ENCODE measurements at regions not wholly inside any gene's neighbourhood (a gene's known extent, or its start where the extent isn't known, plus 50 kb on each side); places are given as distances from the start of the nearest gene placed in this dataset.

- intact Hi-C loops (cut with micrococcal nuclease), result no loop called here
- DNase-seq (ENCODE audit: low read depth, low spot score), result peak; percentile 93
- peak overlapping the region; percentile 93 for H2AFZ ChIP-seq (ENCODE audit: low read depth, low read length, poor library complexity, severe bottlenecking)
- no peak for TF ChIP-seq CTCF (IDR thresholded peaks at IDR 0.05 in 2 of 3, conservative IDR thresholded peaks at IDR 0.05 in 1 of 3; ENCODE audit: borderline replicate concordance in 1 of 3, insufficient read depth in 1 of 3, low read depth in 2 of 3, low read length in 2 of 3)
- TF ChIP-seq TCF7L2 (IDR thresholded peaks at IDR 0.05; ENCODE audit: borderline replicate concordance, extremely low read depth, insufficient read depth, insufficient read length), result no peak
- TF ChIP-seq SRF (IDR thresholded peaks at IDR 0.05; ENCODE audit: low read depth), result peak; percentile 68; the same call in 1 of the 2 replicates
- TF ChIP-seq RAD21 (IDR thresholded peaks at IDR 0.05; ENCODE audit: low read depth), result no peak
- TF ChIP-seq EZH2 (IDR thresholded peaks at IDR 0.05), result no peak
- TF ChIP-seq JUND (IDR thresholded peaks at IDR 0.05), result peak; percentile 93
- no peak for TF ChIP-seq REST (IDR thresholded peaks at IDR 0.05; ENCODE audit: low read depth)
- no peak for TF ChIP-seq SIN3A (IDR thresholded peaks at IDR 0.05; ENCODE audit: low read depth)
- no peak for TF ChIP-seq YY1 (IDR thresholded peaks at IDR 0.05; ENCODE audit: extremely low read depth, insufficient replicate concordance, low read depth, low read length)
- no peak for TF ChIP-seq POLR2A (IDR thresholded peaks at IDR 0.05; ENCODE audit: borderline replicate concordance, extremely low read depth, insufficient read depth, insufficient read length)
- peak; percentile 94 for TF ChIP-seq SP1 (IDR thresholded peaks at IDR 0.05; ENCODE audit: low read depth)
- no peak; the same call in 1 of the 2 replicates for TF ChIP-seq EGR1 (IDR thresholded peaks at IDR 0.05; ENCODE audit: low read depth)
- TF ChIP-seq ELF1 (IDR thresholded peaks at IDR 0.05; ENCODE audit: borderline replicate concordance, low read depth), result no peak
- no peak for TF ChIP-seq ZFX (IDR thresholded peaks at IDR 0.05)
- peak; percentile 92 for TF ChIP-seq CBX3 (IDR thresholded peaks at IDR 0.05; ENCODE audit: low read depth)
- TF ChIP-seq ZNF274 (IDR thresholded peaks at IDR 0.05; ENCODE audit: low read depth, low read length), result no peak
- peak; percentile 57; the same call in 1 of the 2 replicates for TF ChIP-seq POLR2AphosphoS5 (IDR thresholded peaks at IDR 0.05; ENCODE audit: low read depth, low read length)
- TF ChIP-seq ZBTB33 (IDR thresholded peaks at IDR 0.05; ENCODE audit: extremely low read depth, insufficient replicate concordance, low read length), result no peak
- no peak for TF ChIP-seq EZH2phosphoT487 (IDR thresholded peaks at IDR 0.05; ENCODE audit: borderline replicate concordance)
Observed at GRCh38 chr10:28375399-28376354, 72.8 kb upstream of the MPP7 start.

More at GRCh38 chr10:28375399-28376354, 72.8 kb upstream of the MPP7 start:
- Histone ChIP-seq H3K36me3 (ENCODE audit: control insufficient read depth in 1 of 2, insufficient read depth in 2 of 2, low read length in 2 of 2) (no peaks in the 10 kb centered on the region), H3K27ac (ENCODE audit: low read depth, low read length) (peak overlapping the region; percentile 82), H3K4me1 (ENCODE audit: control insufficient read depth in 1 of 2, insufficient read depth in 2 of 2, low read length in 2 of 2) (peaks cover 49 to 54% of the 10 kb centered on the region in 2 experiments), H3K4me3 (replicated peaks in 1 of 2; ENCODE audit: low read depth in 1 of 2, low read length in 2 of 2) (peak overlapping the region; percentile 12 to 36), H4K20me1 (ENCODE audit: insufficient read depth) (no peaks in the 10 kb centered on the region), H3K79me2 (ENCODE audit: insufficient read depth, low read length) (no peaks in the 10 kb centered on the region), H3K9me2 (ENCODE audit: insufficient read depth) (no peaks in the 10 kb centered on the region), H3K4me2 (ENCODE audit: low read length) (peak overlapping the region; percentile 63), H3K27me3 (ENCODE audit: insufficient read depth, low read length) (no peaks in the 10 kb centered on the region), H3K9me3 (ENCODE audit: control insufficient read depth in 1 of 2, insufficient read depth in 1 of 2, low read depth in 1 of 2, low read length in 2 of 2) (no peaks in the 10 kb centered on the region), H3K9ac (ENCODE audit: low read length) (peak overlapping the region; percentile 34)
- ChIA-PET POLR2A (no interaction called here), RAD21 (ENCODE audit: low non-redundant PET in 1 of 2, low total read pairs in 2 of 2, uncharacterized antibody in 2 of 2, unreplicated experiment in 2 of 2) (no interaction called here), CTCF (no interaction called here)
- BruUV-seq (replicated peaks), result TSS peak; percentile 93
- peak; percentile 93 for ATAC-seq
